DMS53 (cell line): ENCODE measurements at regions not wholly inside any gene's neighbourhood (a gene's known extent, or its start where the extent isn't known, plus 50 kb on each side); places are given as distances from the start of the nearest gene placed in this dataset.
"Not testable (repeated sequence)": the region's sequence is repeated elsewhere in the genome, so short reads cannot be mapped to it uniquely, and the experiment has no call there.

Experiments
- DNase-seq: peaks from one replicate; lab custom pipeline; 2025; lab: John Stamatoyannopoulos, UW

- peak; percentile 13 for DNase-seq
Measured at GRCh38 chr6:29227235-29227634, 56.5 kb downstream of the OR2J2 start.

- DNase-seq, result no peak
Measured at GRCh38 chr6:29230666-29231065, 60.0 kb downstream of the OR2J2 start.

- no peak for DNase-seq
Measured at GRCh38 chr6:29232725-29233124, 62.0 kb downstream of the OR2J2 start.

GRCh38 chr6:29236060-29236459, 65.4 kb downstream of the OR2J2 start:
- DNase-seq, result no peak

- DNase-seq, result no peak
Measured at GRCh38 chr6:29236634-29237033, 64.9 kb upstream of the OR14J1 start.

- DNase-seq, result not testable (repeated sequence)
Measured at GRCh38 chr6:29243044-29243443, 58.5 kb upstream of the OR14J1 start.
